PC-9 (cell line): ENCODE measurements at regions not wholly inside any gene's neighbourhood (a gene's known extent, or its start where the extent isn't known, plus 50 kb on each side); places are given as distances from the start of the nearest gene placed in this dataset.

Source experiments
- EZH2 ChIP-seq: fragments of 200-600 bp; sonication (generic); IDR thresholded peaks from 2 replicates; pipeline ENCODE4 v1.8.0; 2017; ENCODE audit warnings: antibody characterized with exemption, low read depth
- TF ChIP-seq, protein P1 (sequence below): fragments of 200-600 bp; sonication (generic); conservative IDR thresholded peaks from 2 replicates; pipeline ENCODE4 v1.6.1; 2017; ENCODE audit warnings: mixed run types, antibody characterized with exemption, mild to moderate bottlenecking, moderate library complexity

DNA sequence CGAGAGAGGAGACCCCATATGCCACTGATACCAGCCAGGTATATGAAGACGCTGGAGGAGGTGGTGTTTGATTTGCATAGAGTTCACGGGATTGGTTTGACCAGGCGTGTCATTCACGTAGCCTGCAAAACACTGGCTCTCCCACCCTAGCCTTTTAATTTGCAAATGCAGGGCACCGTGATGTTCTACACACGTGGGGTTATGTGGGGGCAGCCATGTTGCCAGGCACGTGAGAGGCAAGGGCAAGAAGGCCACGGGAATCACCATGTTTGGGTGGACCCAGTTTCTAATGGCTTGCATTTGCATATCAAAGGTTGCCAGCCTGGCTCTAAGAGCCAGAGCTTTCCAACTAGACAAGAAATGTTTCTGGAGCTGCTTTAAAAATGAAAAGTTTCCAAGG, 117.2 kb upstream of the LYZL1 start:
- TF ChIP-seq, protein P1, sequence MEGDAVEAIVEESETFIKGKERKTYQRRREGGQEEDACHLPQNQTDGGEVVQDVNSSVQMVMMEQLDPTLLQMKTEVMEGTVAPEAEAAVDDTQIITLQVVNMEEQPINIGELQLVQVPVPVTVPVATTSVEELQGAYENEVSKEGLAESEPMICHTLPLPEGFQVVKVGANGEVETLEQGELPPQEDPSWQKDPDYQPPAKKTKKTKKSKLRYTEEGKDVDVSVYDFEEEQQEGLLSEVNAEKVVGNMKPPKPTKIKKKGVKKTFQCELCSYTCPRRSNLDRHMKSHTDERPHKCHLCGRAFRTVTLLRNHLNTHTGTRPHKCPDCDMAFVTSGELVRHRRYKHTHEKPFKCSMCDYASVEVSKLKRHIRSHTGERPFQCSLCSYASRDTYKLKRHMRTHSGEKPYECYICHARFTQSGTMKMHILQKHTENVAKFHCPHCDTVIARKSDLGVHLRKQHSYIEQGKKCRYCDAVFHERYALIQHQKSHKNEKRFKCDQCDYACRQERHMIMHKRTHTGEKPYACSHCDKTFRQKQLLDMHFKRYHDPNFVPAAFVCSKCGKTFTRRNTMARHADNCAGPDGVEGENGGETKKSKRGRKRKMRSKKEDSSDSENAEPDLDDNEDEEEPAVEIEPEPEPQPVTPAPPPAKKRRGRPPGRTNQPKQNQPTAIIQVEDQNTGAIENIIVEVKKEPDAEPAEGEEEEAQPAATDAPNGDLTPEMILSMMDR, result no peak
- TF ChIP-seq EZH2, result no peak
